ENCODE measurements at regions not wholly inside any gene's neighbourhood (a gene's known extent, or its start where the extent isn't known, plus 50 kb on each side); places are given as distances from the start of the nearest gene placed in this dataset.

- Histone ChIP-seq H3K9me3 (ENCODE audit: control insufficient read depth, insufficient read depth, low read length) (no peaks in the 10 kb centered on the region), H3K4me1 (ENCODE audit: control insufficient read depth, insufficient read depth, low read length) (no peaks in the 10 kb centered on the region), H3K27me3 (ENCODE audit: control insufficient read depth, insufficient read depth, low read length) (no peaks in the 10 kb centered on the region), H3K4me3 (ENCODE audit: low read length) (no peak overlapping the region), H3K27ac (ENCODE audit: low read length) (no peak overlapping the region), H3K36me3 (ENCODE audit: control insufficient read depth, insufficient read depth, low read length) (no peaks in the 10 kb centered on the region)
- Mint-ChIP-seq H3K9me3 (peaks cover 2% of the 10 kb centered on the region in 2 donors), H3K4me3 (no peak overlapping the region), H3K27me3 (ENCODE audit: low read depth in 2 of 2) (no peaks in the 10 kb centered on the region), H3K36me3 (no peaks in the 10 kb centered on the region), H3K4me1 (no peaks in the 10 kb centered on the region), H3K27ac (no peak overlapping the region)
- ATAC-seq (no peak), DNase-seq (no peak)
- WGBS (ENCODE audit: insufficient coverage), result 82% methylated on average over 3 of the region's 4 CpGs
- intact Hi-C loops (cut with micrococcal nuclease), result no loop called here
- TF ChIP-seq CTCF (IDR thresholded peaks at IDR 0.05), result no peak
Observed at GRCh38 chr20:7269452-7269851, 502.0 kb downstream of the BMP2 start.

DNA sequence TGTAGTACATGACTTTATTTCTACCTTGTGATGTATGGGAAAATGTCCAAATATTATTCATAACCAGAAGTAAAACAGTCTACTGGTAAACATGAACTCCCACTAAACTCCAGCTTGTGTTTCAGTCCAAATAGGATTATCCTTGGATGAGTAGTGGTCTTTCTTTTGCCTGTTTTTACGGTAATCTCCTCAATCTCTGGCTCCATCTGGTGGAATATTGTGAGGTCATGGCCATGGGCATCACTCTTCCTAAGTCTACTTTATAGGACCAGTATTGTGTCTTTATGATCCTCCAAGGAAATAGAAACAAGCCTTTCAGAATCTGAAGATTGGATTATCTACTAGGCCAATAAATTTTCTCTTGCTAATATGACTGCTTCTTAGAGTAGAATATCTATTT is 505.0 kb downstream of the BMP2 start:
- no peak overlapping the region for H3K4me3 ChIP-seq (ENCODE audit: low read length)
- H3K27ac ChIP-seq (ENCODE audit: low read length), result no peak overlapping the region
- no peaks in the 10 kb centered on the region for H3K27me3 ChIP-seq (ENCODE audit: control insufficient read depth, insufficient read depth, low read length)
- WGBS (ENCODE audit: insufficient coverage), result no CpG with 5 or more reads among the region's 1 CpG
- TF ChIP-seq CTCF (IDR thresholded peaks at IDR 0.05), result no peak
- no peaks in the 10 kb centered on the region for H3K27me3 Mint-ChIP-seq (ENCODE audit: low read depth in 2 of 2)
- H3K9me3 ChIP-seq (ENCODE audit: control insufficient read depth, insufficient read depth, low read length), result no peaks in the 10 kb centered on the region
- H3K4me1 ChIP-seq (ENCODE audit: control insufficient read depth, insufficient read depth, low read length), result no peaks in the 10 kb centered on the region
- ATAC-seq (no peak), DNase-seq (no peak)
- H3K27ac Mint-ChIP-seq, result no peak overlapping the region
- intact Hi-C loops (cut with micrococcal nuclease), result no loop called here
- H3K36me3 ChIP-seq (ENCODE audit: control insufficient read depth, insufficient read depth, low read length), result no peaks in the 10 kb centered on the region
- H3K4me1 Mint-ChIP-seq, result no peaks in the 10 kb centered on the region
- H3K9me3 Mint-ChIP-seq, result peaks cover 4 to 5% of the 10 kb centered on the region in 2 donors
- no peaks in the 10 kb centered on the region for H3K36me3 Mint-ChIP-seq
- no peak overlapping the region for H3K4me3 Mint-ChIP-seq

GRCh38 chr20:7274870-7275269 is 507.4 kb downstream of the BMP2 start:
- Mint-ChIP-seq H3K36me3 (no peaks in the 10 kb centered on the region), H3K9me3 (peaks cover 6% of the 10 kb centered on the region in 2 donors), H3K4me1 (no peaks in the 10 kb centered on the region), H3K4me3 (no peak overlapping the region), H3K27ac (no peak overlapping the region), H3K27me3 (ENCODE audit: low read depth in 2 of 2) (no peaks in the 10 kb centered on the region)
- H3K36me3 ChIP-seq (ENCODE audit: control insufficient read depth, insufficient read depth, low read length), result no peaks in the 10 kb centered on the region
- no peaks in the 10 kb centered on the region for H3K9me3 ChIP-seq (ENCODE audit: control insufficient read depth, insufficient read depth, low read length)
- H3K27ac ChIP-seq (ENCODE audit: low read length), result no peak overlapping the region
- no peak overlapping the region for H3K4me3 ChIP-seq (ENCODE audit: low read length)
- DNase-seq, result no peak
- intact Hi-C loops (cut with micrococcal nuclease), result no loop called here
- no peak for TF ChIP-seq CTCF (IDR thresholded peaks at IDR 0.05)
- ATAC-seq, result no peak
- H3K4me1 ChIP-seq (ENCODE audit: control insufficient read depth, insufficient read depth, low read length), result no peaks in the 10 kb centered on the region
- no peaks in the 10 kb centered on the region for H3K27me3 ChIP-seq (ENCODE audit: control insufficient read depth, insufficient read depth, low read length)

DNA sequence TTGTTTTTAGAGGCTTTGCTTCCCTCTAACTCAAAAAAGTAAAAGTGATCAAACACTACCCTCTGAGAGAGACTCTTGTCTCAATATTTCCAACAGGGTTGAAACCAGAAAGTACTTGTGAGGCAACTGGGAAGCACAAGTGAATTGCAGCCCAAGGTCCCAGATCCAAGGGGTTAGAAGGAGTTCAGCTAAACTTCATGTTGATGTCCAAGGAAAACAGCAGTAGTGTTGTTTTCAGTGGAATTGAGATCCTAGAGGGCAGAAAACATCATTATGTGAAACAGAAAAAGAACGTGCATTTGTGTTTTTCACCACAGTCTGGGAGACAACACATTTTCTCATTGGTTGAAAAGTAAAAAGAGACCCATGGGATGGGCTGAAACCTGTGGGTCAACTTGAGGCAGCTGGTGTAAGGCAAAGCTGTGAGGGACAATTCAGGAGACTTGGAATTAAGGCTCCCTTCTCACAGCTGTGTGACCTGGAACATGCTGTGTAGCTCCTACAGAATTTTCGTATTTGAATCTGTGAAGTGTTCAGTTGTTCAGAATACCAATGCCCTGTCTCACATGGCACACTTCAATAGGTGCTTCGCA is 508.3 kb downstream of the BMP2 start:
- no peak overlapping the region for H3K27ac Mint-ChIP-seq
- H3K4me1 Mint-ChIP-seq, result no peaks in the 10 kb centered on the region
- H3K4me3 ChIP-seq (ENCODE audit: low read length), result no peak overlapping the region
- H3K36me3 ChIP-seq (ENCODE audit: control insufficient read depth, insufficient read depth, low read length), result no peaks in the 10 kb centered on the region
- H3K9me3 ChIP-seq (ENCODE audit: control insufficient read depth, insufficient read depth, low read length), result no peaks in the 10 kb centered on the region
- TF ChIP-seq CTCF (IDR thresholded peaks at IDR 0.05), result no peak
- no peaks in the 10 kb centered on the region for H3K36me3 Mint-ChIP-seq
- ATAC-seq (no peak), DNase-seq (no peak)
- peaks cover 6% of the 10 kb centered on the region in 2 donors for H3K9me3 Mint-ChIP-seq
- WGBS (ENCODE audit: insufficient coverage), result 81% methylated on average over 2 of the region's 3 CpGs
- H3K4me1 ChIP-seq (ENCODE audit: control insufficient read depth, insufficient read depth, low read length), result no peaks in the 10 kb centered on the region
- H3K4me3 Mint-ChIP-seq, result no peak overlapping the region
- no peak overlapping the region for H3K27ac ChIP-seq (ENCODE audit: low read length)
- H3K27me3 Mint-ChIP-seq (ENCODE audit: low read depth in 2 of 2), result no peaks in the 10 kb centered on the region
- no peaks in the 10 kb centered on the region for H3K27me3 ChIP-seq (ENCODE audit: control insufficient read depth, insufficient read depth, low read length)
- intact Hi-C loops (cut with micrococcal nuclease), result no loop called here

Data from natural killer cell (primary cell).